ENCODE measurements at regions not wholly inside any gene's neighbourhood (a gene's known extent, or its start where the extent isn't known, plus 50 kb on each side); places are given as distances from the start of the nearest gene placed in this dataset.

DNA sequence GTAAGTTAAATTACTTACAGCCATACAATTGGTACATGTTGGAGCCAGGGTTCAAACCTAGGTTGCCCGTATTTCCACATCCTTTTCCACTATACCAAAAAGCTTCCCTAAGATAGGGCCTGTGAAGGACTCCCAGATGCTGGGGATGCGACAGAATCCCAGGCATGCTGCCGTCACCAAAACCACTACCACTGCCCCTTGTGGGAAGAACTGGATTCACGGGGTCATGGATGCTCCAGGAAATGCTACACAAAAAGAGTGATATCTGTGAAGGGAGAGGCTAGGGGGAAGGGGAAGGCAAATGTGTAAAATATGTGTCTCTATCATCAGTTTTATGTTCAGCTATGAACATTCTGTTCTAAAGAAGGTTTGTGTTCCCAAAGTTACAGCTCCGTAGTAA is 133.9 kb upstream of the IVNS1ABP start:
- Mint-ChIP-seq H3K27me3 (ENCODE audit: insufficient read depth) (no peaks in the 10 kb centered on the region), H3K9me3 (no peaks in the 10 kb centered on the region), H3K4me3 (no peak overlapping the region), H3K4me1 (ENCODE audit: low read depth) (peaks cover 26% of the 10 kb centered on the region), H3K27ac (no peak overlapping the region), H3K36me3 (ENCODE audit: low read depth) (no peaks in the 10 kb centered on the region)
- DNase-seq = no peak
- TF ChIP-seq, protein P1, sequence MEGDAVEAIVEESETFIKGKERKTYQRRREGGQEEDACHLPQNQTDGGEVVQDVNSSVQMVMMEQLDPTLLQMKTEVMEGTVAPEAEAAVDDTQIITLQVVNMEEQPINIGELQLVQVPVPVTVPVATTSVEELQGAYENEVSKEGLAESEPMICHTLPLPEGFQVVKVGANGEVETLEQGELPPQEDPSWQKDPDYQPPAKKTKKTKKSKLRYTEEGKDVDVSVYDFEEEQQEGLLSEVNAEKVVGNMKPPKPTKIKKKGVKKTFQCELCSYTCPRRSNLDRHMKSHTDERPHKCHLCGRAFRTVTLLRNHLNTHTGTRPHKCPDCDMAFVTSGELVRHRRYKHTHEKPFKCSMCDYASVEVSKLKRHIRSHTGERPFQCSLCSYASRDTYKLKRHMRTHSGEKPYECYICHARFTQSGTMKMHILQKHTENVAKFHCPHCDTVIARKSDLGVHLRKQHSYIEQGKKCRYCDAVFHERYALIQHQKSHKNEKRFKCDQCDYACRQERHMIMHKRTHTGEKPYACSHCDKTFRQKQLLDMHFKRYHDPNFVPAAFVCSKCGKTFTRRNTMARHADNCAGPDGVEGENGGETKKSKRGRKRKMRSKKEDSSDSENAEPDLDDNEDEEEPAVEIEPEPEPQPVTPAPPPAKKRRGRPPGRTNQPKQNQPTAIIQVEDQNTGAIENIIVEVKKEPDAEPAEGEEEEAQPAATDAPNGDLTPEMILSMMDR (IDR thresholded peaks at IDR 0.05) = peak; percentile 23

DNA sequence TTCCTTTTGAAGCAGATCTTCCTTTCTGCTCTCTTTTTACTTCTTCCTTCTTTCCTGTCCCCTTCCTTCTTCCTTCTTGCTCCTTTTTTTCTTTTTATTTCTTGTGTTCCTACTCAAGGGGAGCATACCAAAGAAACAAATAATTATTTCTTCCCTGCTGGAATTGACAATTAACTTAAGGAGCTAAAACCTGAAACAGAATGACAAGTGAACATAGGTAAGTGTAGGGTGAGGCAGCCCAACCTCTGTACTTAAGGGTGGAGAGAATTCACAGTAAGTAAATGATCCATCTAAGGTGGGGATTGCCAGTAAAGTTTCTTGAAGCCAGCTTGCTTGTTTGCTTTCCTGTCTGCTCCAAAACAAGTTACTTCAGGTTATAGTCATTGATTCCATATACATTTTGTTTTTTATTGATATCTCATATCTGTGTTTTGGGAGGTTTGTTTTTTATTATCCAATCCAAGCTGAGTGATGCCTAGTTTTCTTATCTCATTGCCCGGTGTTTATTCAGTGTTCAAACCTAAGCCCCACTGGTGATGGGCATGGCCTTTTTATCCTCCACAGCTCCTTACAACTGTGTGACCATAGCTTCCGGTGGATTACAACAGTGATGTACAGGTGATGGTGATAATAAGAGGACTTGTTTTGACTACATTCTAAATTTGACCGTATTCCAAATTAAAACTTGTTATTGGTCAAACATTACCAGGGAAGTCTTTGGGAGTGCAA is 133.2 kb upstream of the IVNS1ABP start:
- Mint-ChIP-seq H3K36me3 (ENCODE audit: low read depth) (no peaks in the 10 kb centered on the region), H3K27me3 (ENCODE audit: insufficient read depth) (no peaks in the 10 kb centered on the region), H3K4me1 (ENCODE audit: low read depth) (peaks cover 26% of the 10 kb centered on the region), H3K9me3 (no peaks in the 10 kb centered on the region), H3K27ac (no peak overlapping the region), H3K4me3 (no peak overlapping the region)
- no peak for DNase-seq
- TF ChIP-seq, protein P1 (IDR thresholded peaks at IDR 0.05) = no peak

DNA sequence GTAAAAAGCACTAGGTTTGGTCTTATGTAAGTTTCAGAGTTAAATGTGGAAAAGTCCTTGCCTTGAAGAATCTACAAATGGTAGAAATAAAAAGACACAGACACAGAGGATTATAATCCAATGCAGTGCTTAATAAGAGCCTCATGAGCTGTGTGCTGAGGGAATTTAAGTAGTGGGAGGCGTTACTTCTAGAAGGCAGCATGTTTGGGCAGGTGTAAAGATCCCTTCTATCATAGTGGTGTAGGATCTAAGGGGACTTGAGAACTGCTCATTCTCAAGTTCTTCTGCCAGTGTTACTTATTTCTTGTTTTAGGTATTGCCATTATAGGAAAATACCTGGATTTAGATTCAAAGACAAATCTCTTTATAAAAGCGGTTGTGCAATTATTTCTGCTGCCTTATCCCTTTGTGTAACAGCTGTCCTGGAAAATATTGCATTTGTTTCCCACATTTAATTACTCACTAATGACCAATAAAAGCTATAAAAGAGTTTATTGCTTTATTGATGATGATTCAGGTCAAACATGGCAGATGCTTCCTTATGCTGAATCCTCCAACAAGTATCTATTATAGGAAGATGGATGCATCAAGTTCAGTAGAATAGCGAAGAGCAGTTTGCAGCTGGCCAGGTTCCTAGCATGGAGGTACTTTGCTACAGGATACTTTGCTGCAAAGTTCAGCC is 132.5 kb upstream of the IVNS1ABP start:
- Mint-ChIP-seq H3K27me3 (ENCODE audit: insufficient read depth) (no peaks in the 10 kb centered on the region), H3K4me3 (no peak overlapping the region), H3K9me3 (no peaks in the 10 kb centered on the region), H3K27ac (no peak overlapping the region), H3K4me1 (ENCODE audit: low read depth) (peaks cover 26% of the 10 kb centered on the region), H3K36me3 (ENCODE audit: low read depth) (no peaks in the 10 kb centered on the region)
- no peak for DNase-seq
- TF ChIP-seq, protein P1 (IDR thresholded peaks at IDR 0.05) = no peak

DNA sequence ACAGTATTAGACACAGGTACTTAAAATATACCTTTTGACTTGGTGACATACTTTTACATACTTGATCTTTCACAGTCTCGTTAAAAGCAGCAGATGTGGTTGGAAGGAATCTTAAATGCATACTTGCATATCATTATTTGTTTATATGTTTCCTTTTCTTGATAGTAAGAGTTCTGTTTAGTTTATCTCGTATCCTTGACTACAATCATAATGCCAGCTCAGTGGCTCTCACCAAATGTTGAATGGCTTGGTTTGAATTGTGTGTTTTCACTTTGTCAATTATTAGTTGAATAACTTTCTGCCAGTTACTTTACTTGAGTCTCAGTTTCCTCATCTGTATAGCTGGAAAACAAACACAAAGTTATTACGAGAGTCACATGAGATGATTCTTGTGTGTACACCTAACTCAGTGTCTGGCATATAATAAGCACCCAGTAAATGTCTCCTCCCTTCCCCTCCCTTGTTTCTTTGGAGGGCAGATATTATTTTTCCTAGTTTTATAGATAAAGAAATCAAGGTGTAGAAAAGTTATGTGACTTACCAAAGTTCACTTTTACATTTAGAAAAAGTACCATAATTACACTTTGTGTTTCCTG is 131.6 kb upstream of the IVNS1ABP start:
- H3K4me3 Mint-ChIP-seq = no peak overlapping the region
- TF ChIP-seq, protein P1 (IDR thresholded peaks at IDR 0.05) = no peak
- DNase-seq = peak; percentile 42
- H3K27me3 Mint-ChIP-seq (ENCODE audit: insufficient read depth) = no peaks in the 10 kb centered on the region
- no peaks in the 10 kb centered on the region for H3K9me3 Mint-ChIP-seq
- peaks cover 18% of the 10 kb centered on the region for H3K4me1 Mint-ChIP-seq (ENCODE audit: low read depth)
- H3K27ac Mint-ChIP-seq = peak overlapping the region; percentile 28; the same call in 1 of the 2 replicates
- no peaks in the 10 kb centered on the region for H3K36me3 Mint-ChIP-seq (ENCODE audit: low read depth)

DNA sequence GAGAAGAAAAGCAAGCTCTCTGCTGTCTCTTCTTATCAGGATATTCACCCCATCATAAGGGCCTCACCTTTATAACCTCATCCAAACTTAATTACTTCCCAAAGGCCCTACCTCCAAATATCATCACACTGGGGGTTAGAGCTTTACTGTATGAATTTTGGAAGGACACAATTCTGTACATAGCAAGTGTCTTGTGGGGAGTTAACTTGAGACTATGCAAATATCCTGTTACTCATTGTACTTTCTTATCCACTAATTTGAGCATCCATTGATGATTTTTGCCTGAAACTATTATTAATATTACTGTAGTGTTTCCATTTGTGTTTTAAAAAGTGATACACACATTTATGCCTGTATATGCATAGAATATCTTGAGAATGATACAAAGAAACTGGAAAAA is 129.1 kb upstream of the IVNS1ABP start:
- Mint-ChIP-seq H3K36me3 (ENCODE audit: low read depth) (no peaks in the 10 kb centered on the region), H3K4me3 (no peak overlapping the region), H3K4me1 (ENCODE audit: low read depth) (peaks cover 9% of the 10 kb centered on the region; the same call in 1 of the 2 replicates), H3K9me3 (no peaks in the 10 kb centered on the region), H3K27ac (no peak overlapping the region), H3K27me3 (ENCODE audit: insufficient read depth) (peaks cover 2% of the 10 kb centered on the region; the same call in 1 of the 2 replicates)
- TF ChIP-seq, protein P1 (IDR thresholded peaks at IDR 0.05) = no peak
- no peak for DNase-seq

Data from HFFc6 (cell line).